ENCODE measurements at regions not wholly inside any gene's neighbourhood (a gene's known extent, or its start where the extent isn't known, plus 50 kb on each side); places are given as distances from the start of the nearest gene placed in this dataset.

GRCh38 chr4:32341342-32341741 lies 1621.2 kb downstream of the PCDH7 start:
- no peak for TF ChIP-seq YY1 (IDR thresholded peaks at IDR 0.05; ENCODE audit: insufficient read depth, insufficient read length)
- TF ChIP-seq SUZ12 (IDR thresholded peaks at IDR 0.05; ENCODE audit: extremely low read depth, insufficient read depth, insufficient read length) = no peak
- TF ChIP-seq ZNF274 (IDR thresholded peaks at IDR 0.05; ENCODE audit: low read depth, low read length) = no peak

All from NT2/D1 (cell line).